DND-41 (cell line): ENCODE measurements at regions not wholly inside any gene's neighbourhood (a gene's known extent, or its start where the extent isn't known, plus 50 kb on each side); places are given as distances from the start of the nearest gene placed in this dataset.

ENCODE experiments used
- CTCF ChIP-seq: IDR thresholded peaks from 2 replicates; pipeline ENCODE4 v1.5.1; 2012; ENCODE audit warnings: borderline replicate concordance, low read length, moderate library complexity, mild to moderate bottlenecking; ENCODE audit not compliant: poor library complexity, severe bottlenecking; ENCODE audit errors: extremely low read depth
- EZH2 ChIP-seq: IDR thresholded peaks from 3 replicates; pipeline ENCODE4 v1.6.1; 2012; ENCODE audit warnings: borderline replicate concordance, low read depth, mild to moderate bottlenecking, moderate library complexity, low read length, inconsistent platforms; ENCODE audit not compliant: severe bottlenecking

DNA sequence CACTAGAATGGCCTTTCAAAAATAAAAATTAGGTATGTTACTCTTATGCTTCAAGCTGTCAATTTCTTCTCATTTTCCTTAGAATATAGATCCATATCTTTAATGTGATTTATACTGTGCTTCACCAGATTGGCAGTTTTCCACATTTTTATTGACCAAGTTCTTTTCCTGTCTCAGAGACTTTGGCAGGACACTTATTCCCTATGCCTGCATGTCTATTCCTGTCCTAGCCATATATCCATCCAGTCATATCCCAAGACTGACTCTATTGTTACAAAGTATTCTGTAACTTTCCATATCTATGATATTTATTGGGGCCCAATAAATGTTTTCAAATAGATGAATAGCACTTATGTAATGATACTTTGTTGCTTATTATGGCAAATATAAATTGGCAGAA lies 450.7 kb downstream of the GASK1B start:
- no peak for TF ChIP-seq CTCF
- no peak for TF ChIP-seq EZH2
